ENCODE measurements at regions not wholly inside any gene's neighbourhood (a gene's known extent, or its start where the extent isn't known, plus 50 kb on each side); places are given as distances from the start of the nearest gene placed in this dataset.
"Not testable (repeated sequence)": the region's sequence is repeated elsewhere in the genome, so short reads cannot be mapped to it uniquely, and the experiment has no call there.

GRCh38 chr2:87683961-87684360 lies 63.9 kb upstream of the PLGLB2 start:
- not testable (repeated sequence) for H3K4me1 ChIP-seq (ENCODE audit: low read length); H3K36me3 ChIP-seq (ENCODE audit: insufficient read depth, low read length); H3K9ac ChIP-seq (ENCODE audit: low read length); DNase-seq; H4K20me1 ChIP-seq (ENCODE audit: insufficient read depth, low read depth, low read length); H3K27ac ChIP-seq (ENCODE audit: low read length); H3K9me2 ChIP-seq (replicated peaks; ENCODE audit: insufficient read depth, low read length); H3K4me2 ChIP-seq (ENCODE audit: low read depth, low read length, poor library complexity, severe bottlenecking); H3K4me3 ChIP-seq (ENCODE audit: low read length); H2AFZ ChIP-seq (ENCODE audit: low read length); H3K79me2 ChIP-seq (ENCODE audit: low read length); H3K27me3 ChIP-seq (ENCODE audit: low read length); H3K9me3 ChIP-seq (ENCODE audit: low read length)

DNA sequence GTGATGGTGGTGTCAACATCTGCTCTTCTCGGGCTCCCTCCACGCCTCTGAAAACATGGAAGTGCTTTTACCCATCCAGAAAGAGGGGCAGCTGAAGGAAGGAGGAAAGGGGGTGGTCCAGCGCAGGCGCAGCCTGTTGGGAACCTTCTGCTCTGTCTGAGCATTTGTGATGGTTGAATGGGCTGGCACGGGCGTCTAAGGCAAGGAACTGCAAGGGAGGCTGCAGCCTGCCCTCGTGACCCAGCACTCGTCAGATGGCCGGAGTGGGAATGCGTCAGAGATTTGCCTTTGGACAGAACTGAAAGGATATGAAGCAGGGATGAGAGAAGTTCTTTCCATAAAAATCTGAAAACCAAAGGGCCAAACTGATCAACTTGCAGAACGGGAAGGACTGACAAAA lies 62.3 kb upstream of the PLGLB2 start:
- not testable (repeated sequence) for H4K20me1 ChIP-seq (ENCODE audit: insufficient read depth, low read depth, low read length); H3K4me2 ChIP-seq (ENCODE audit: low read depth, low read length, poor library complexity, severe bottlenecking); H3K36me3 ChIP-seq (ENCODE audit: insufficient read depth, low read length); H3K4me3 ChIP-seq (ENCODE audit: low read length); H3K79me2 ChIP-seq (ENCODE audit: low read length); H2AFZ ChIP-seq (ENCODE audit: low read length); H3K9me2 ChIP-seq (replicated peaks; ENCODE audit: insufficient read depth, low read length); H3K4me1 ChIP-seq (ENCODE audit: low read length); H3K9me3 ChIP-seq (ENCODE audit: low read length); H3K27ac ChIP-seq (ENCODE audit: low read length); H3K9ac ChIP-seq (ENCODE audit: low read length); H3K27me3 ChIP-seq (ENCODE audit: low read length)
- peak; percentile 24 for DNase-seq

- H3K9me2 ChIP-seq (replicated peaks; ENCODE audit: insufficient read depth, low read length); DNase-seq; H3K9ac ChIP-seq (ENCODE audit: low read length); H3K27me3 ChIP-seq (ENCODE audit: low read length); H2AFZ ChIP-seq (ENCODE audit: low read length); H3K27ac ChIP-seq (ENCODE audit: low read length); H3K9me3 ChIP-seq (ENCODE audit: low read length); H4K20me1 ChIP-seq (ENCODE audit: insufficient read depth, low read depth, low read length); H3K4me2 ChIP-seq (ENCODE audit: low read depth, low read length, poor library complexity, severe bottlenecking); H3K4me1 ChIP-seq (ENCODE audit: low read length); H3K36me3 ChIP-seq (ENCODE audit: insufficient read depth, low read length); H3K4me3 ChIP-seq (ENCODE audit: low read length); H3K79me2 ChIP-seq (ENCODE audit: low read length): not testable (repeated sequence)
Measured at GRCh38 chr2:87686873-87687549, 60.9 kb upstream of the PLGLB2 start.

GRCh38 chr2:87687550-87688270 lies 60.2 kb upstream of the PLGLB2 start:
- H3K4me1 ChIP-seq (ENCODE audit: low read length); H3K27ac ChIP-seq (ENCODE audit: low read length); H2AFZ ChIP-seq (ENCODE audit: low read length); H4K20me1 ChIP-seq (ENCODE audit: insufficient read depth, low read depth, low read length); H3K79me2 ChIP-seq (ENCODE audit: low read length); H3K27me3 ChIP-seq (ENCODE audit: low read length); H3K9me2 ChIP-seq (replicated peaks; ENCODE audit: insufficient read depth, low read length); H3K9ac ChIP-seq (ENCODE audit: low read length); H3K4me3 ChIP-seq (ENCODE audit: low read length); H3K36me3 ChIP-seq (ENCODE audit: insufficient read depth, low read length); H3K4me2 ChIP-seq (ENCODE audit: low read depth, low read length, poor library complexity, severe bottlenecking); H3K9me3 ChIP-seq (ENCODE audit: low read length): not testable (repeated sequence)
- DNase-seq: peak; percentile 21

DNA sequence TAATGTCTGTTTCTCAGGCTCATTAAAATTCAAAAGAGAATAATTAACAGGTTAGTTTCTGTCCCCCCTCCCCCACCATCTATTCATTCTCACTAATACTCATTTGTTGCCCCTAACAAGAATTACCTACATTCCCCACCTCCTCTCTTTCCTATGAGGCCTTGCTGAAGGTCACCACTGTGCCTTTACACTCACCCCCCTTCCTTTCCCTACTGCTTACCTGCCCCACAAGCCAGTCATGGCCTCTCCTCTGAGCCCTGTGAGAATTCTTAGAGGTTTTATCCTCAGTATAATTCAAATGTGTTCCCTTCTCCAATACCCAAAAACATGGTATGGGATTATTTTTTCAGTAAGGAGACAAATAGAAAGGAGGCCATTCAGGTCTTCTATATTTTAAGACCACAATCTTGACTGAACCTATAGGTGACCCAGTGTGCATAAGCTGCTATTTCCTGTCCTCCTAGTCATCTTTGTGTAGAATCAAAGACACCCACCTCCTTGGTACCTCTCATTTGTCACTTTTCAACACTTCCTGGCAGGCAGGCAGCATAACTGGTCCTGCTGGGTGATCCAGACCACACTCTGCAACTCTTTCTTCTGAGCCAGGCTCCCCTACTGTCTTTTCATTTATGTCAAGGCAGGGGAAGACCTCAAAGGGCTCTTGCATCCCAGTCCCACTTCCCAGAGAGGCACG lies 55.8 kb upstream of the PLGLB2 start:
- not testable (repeated sequence) for H3K79me2 ChIP-seq (ENCODE audit: low read length); H3K27me3 ChIP-seq (ENCODE audit: low read length); H3K9ac ChIP-seq (ENCODE audit: low read length); H3K4me3 ChIP-seq (ENCODE audit: low read length); H2AFZ ChIP-seq (ENCODE audit: low read length); H3K9me3 ChIP-seq (ENCODE audit: low read length); H3K4me2 ChIP-seq (ENCODE audit: low read depth, low read length, poor library complexity, severe bottlenecking); H4K20me1 ChIP-seq (ENCODE audit: insufficient read depth, low read depth, low read length); H3K9me2 ChIP-seq (replicated peaks; ENCODE audit: insufficient read depth, low read length); H3K27ac ChIP-seq (ENCODE audit: low read length); H3K36me3 ChIP-seq (ENCODE audit: insufficient read depth, low read length); H3K4me1 ChIP-seq (ENCODE audit: low read length)
- DNase-seq: peak; percentile 11

DNA sequence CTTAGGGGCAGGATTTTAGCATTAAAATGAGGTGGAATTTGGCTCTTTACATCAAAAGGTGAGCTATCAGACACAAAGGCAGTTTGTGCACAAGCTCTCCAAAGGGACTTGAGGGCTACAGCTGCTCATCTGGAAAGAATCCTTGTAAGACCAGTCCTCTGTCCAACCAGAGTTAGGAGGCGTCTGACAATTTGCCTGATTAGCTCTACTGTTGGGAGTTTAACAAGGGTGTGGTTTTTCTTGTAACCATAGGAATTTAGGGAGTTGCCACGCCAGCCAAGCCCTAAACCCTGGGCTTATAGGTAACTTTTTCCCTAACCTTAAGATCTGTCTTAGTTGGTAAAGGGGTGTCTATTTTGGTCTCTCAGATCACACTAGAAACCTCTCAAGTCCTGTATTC lies 55.0 kb upstream of the PLGLB2 start:
- H3K4me1 ChIP-seq (ENCODE audit: low read length); H3K36me3 ChIP-seq (ENCODE audit: insufficient read depth, low read length); H2AFZ ChIP-seq (ENCODE audit: low read length); H3K27me3 ChIP-seq (ENCODE audit: low read length); H3K4me3 ChIP-seq (ENCODE audit: low read length); H3K9ac ChIP-seq (ENCODE audit: low read length); H3K27ac ChIP-seq (ENCODE audit: low read length); H4K20me1 ChIP-seq (ENCODE audit: insufficient read depth, low read depth, low read length); DNase-seq; H3K9me3 ChIP-seq (ENCODE audit: low read length); H3K4me2 ChIP-seq (ENCODE audit: low read depth, low read length, poor library complexity, severe bottlenecking); H3K79me2 ChIP-seq (ENCODE audit: low read length); H3K9me2 ChIP-seq (replicated peaks; ENCODE audit: insufficient read depth, low read length): not testable (repeated sequence)

GRCh38 chr2:87693882-87694281 lies 54.0 kb upstream of the PLGLB2 start:
- not testable (repeated sequence) for H4K20me1 ChIP-seq (ENCODE audit: insufficient read depth, low read depth, low read length); H3K9me2 ChIP-seq (replicated peaks; ENCODE audit: insufficient read depth, low read length); H3K4me3 ChIP-seq (ENCODE audit: low read length); H3K4me2 ChIP-seq (ENCODE audit: low read depth, low read length, poor library complexity, severe bottlenecking); H3K79me2 ChIP-seq (ENCODE audit: low read length); DNase-seq; H2AFZ ChIP-seq (ENCODE audit: low read length); H3K36me3 ChIP-seq (ENCODE audit: insufficient read depth, low read length); H3K9me3 ChIP-seq (ENCODE audit: low read length); H3K4me1 ChIP-seq (ENCODE audit: low read length); H3K27ac ChIP-seq (ENCODE audit: low read length); H3K27me3 ChIP-seq (ENCODE audit: low read length); H3K9ac ChIP-seq (ENCODE audit: low read length)

DNA sequence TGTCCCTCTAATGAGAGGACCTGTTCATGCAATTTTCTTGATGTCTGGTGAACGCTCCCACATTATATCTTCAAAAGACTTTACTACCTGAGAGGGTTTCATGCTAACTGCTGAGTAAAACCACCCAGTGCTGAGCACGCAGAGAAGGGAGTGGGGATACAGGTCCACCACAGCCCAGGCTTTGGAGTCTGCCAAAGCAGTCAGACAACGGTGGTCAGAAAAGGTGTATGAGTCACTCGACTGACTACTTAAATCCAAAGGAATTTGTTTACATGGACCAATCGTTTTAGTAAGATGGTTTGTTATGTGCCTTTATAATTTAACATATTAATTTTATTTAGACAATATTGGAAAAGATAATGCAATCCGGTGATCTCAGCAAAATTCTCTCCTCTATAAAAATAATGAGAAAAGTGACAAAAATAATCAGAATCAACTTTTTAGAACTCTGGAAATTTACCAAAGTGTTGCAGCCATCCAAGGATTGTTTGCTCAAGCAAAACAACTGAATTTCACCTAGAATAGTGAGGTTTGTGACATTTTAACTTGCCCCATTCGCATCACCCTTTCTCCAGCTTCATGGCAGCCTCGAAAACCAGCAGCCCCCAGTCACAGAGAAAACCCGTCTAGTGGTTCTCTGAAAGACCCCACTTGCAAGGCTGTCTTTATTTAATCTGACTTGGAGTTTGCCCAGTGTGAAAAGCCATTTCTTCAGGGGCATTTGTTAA lies 52.1 kb upstream of the PLGLB2 start:
- H3K9me3 ChIP-seq (ENCODE audit: low read length); H3K79me2 ChIP-seq (ENCODE audit: low read length); H3K36me3 ChIP-seq (ENCODE audit: insufficient read depth, low read length); H3K9ac ChIP-seq (ENCODE audit: low read length); H2AFZ ChIP-seq (ENCODE audit: low read length); H3K27ac ChIP-seq (ENCODE audit: low read length); H3K27me3 ChIP-seq (ENCODE audit: low read length); H3K4me1 ChIP-seq (ENCODE audit: low read length); H3K4me2 ChIP-seq (ENCODE audit: low read depth, low read length, poor library complexity, severe bottlenecking); H3K4me3 ChIP-seq (ENCODE audit: low read length); H3K9me2 ChIP-seq (replicated peaks; ENCODE audit: insufficient read depth, low read length); H4K20me1 ChIP-seq (ENCODE audit: insufficient read depth, low read depth, low read length): not testable (repeated sequence)
- peak; percentile 19 for DNase-seq

Measured in Karpas-422 (cell line).